IMR-90 (cell line): ENCODE measurements at regions not wholly inside any gene's neighbourhood (a gene's known extent, or its start where the extent isn't known, plus 50 kb on each side); places are given as distances from the start of the nearest gene placed in this dataset.

ENCODE experiments used
- ATAC-seq: fragments of 200-7000 bp; cut with Tn5 transposase; 2 replicates; pipeline ENCODE4 v1.9.1; 2020; ENCODE audit warnings: low read depth, mild to moderate bottlenecking, moderate library complexity
- BruUV-seq: library from RNA; stranded (reverse); fragments of 400-500 nt; replicated peaks from 2 replicates; lab custom pipeline; 2021; lab: Mats Ljungman, UMichigan
- CTCF ChIA-PET: fragments of 300-600 bp; formaldehyde crosslinking; extraction: SDS; loops from one replicate; lab custom pipeline; 2021; ENCODE audit warnings: antibody characterized with exemption; lab: Yijun Ruan, JAX
- POLR2A ChIA-PET: fragments of 300-600 bp; sonication (Branson Sonifier 250); formaldehyde crosslinking; loops from one replicate; lab custom pipeline; 2022; ENCODE audit warnings: antibody characterized with exemption; ENCODE audit not compliant: unreplicated experiment; lab: Charles Lee
- DNase-seq: peaks from one replicate; pipeline ENCODE4 v3.0.0; 2013
- H2AFZ ChIP-seq: replicated peaks from 2 replicates; pipeline ENCODE3; 2013; ENCODE audit warnings: low read length, mild to moderate bottlenecking; ENCODE audit not compliant: poor library complexity
- H2AK5ac ChIP-seq: 2 replicates; pipeline ENCODE4 v1.6.1; 2013; ENCODE audit warnings: low read depth, low read length, inconsistent platforms
- H2AK9ac ChIP-seq: replicated peaks from 2 replicates; pipeline ENCODE3; 2013; ENCODE audit warnings: mild to moderate bottlenecking, low read depth, low read length, moderate library complexity; ENCODE audit not compliant: poor library complexity
- H2BK120ac ChIP-seq: 2 replicates; pipeline ENCODE4 v1.6.1; 2013; ENCODE audit warnings: low read depth, low read length, inconsistent platforms
- H2BK15ac ChIP-seq: 3 replicates; pipeline ENCODE4 v1.6.1; 2013; ENCODE audit warnings: low read depth, low read length, inconsistent platforms
- H2BK20ac ChIP-seq: 2 replicates; pipeline ENCODE4 v1.6.1; 2013; ENCODE audit warnings: low read depth, mild to moderate bottlenecking, inconsistent platforms, low read length, moderate library complexity
- H2BK5ac ChIP-seq: 2 replicates; pipeline ENCODE4 v1.6.1; 2013; ENCODE audit warnings: mild to moderate bottlenecking, low read depth, low read length, inconsistent platforms; ENCODE audit not compliant: poor library complexity, severe bottlenecking
- H3K14ac ChIP-seq: replicated peaks from 2 replicates; pipeline ENCODE4 v1.6.1; 2013; ENCODE audit warnings: low read depth, low read length, inconsistent platforms
- H3K18ac ChIP-seq: 2 replicates; pipeline ENCODE4 v1.6.1; 2013; ENCODE audit warnings: low read depth, low read length, control low read depth
- H3K23ac ChIP-seq: 2 replicates; pipeline ENCODE4 v1.6.1; 2013; ENCODE audit warnings: low read depth, low read length, inconsistent platforms
- H3K27ac ChIP-seq: 2 replicates; pipeline ENCODE4 v1.5.1; 2013; ENCODE audit warnings: mild to moderate bottlenecking, control low read depth, low read length; ENCODE audit not compliant: insufficient read depth
- H3K27me3 ChIP-seq: 2 replicates; pipeline ENCODE4 v1.6.1; 2013; ENCODE audit warnings: low read length; ENCODE audit not compliant: control insufficient read depth, insufficient read depth
- H3K36me3 ChIP-seq: 2 replicates; pipeline ENCODE4 v1.6.1; 2013; ENCODE audit warnings: low read length, mixed read lengths; ENCODE audit not compliant: control insufficient read depth, insufficient read depth
- H3K4ac ChIP-seq: 2 replicates; pipeline ENCODE4 v1.6.1; 2013; ENCODE audit warnings: low read depth, low read length, inconsistent platforms
- H3K4me1 ChIP-seq: 2 replicates; pipeline ENCODE4 v1.6.1; 2013; ENCODE audit warnings: low read length, mixed read lengths; ENCODE audit not compliant: control insufficient read depth, insufficient read depth
- H3K4me2 ChIP-seq: 2 replicates; pipeline ENCODE4 v1.6.1; 2013; ENCODE audit warnings: low read depth, mild to moderate bottlenecking, control low read depth, low read length, moderate library complexity
- H3K4me3 ChIP-seq: 2 replicates; pipeline ENCODE4 v1.5.1; 2013; ENCODE audit warnings: low read depth, mild to moderate bottlenecking, control low read depth, low read length, moderate library complexity; ENCODE audit not compliant: insufficient read depth
- H3K56ac ChIP-seq: 2 replicates; pipeline ENCODE4 v1.6.1; 2013; ENCODE audit warnings: low read length, inconsistent platforms; ENCODE audit not compliant: insufficient read depth; ENCODE audit errors: extremely low read depth
- H3K79me1 ChIP-seq, 2 experiments: 2 replicates each; pipeline ENCODE4 v1.6.1; 2013; ENCODE audit warnings: low read length in 2 of 2, inconsistent platforms in 1 of 2, low read depth in 1 of 2
- H3K9ac ChIP-seq: 2 replicates; pipeline ENCODE4 v1.6.1; 2013; ENCODE audit warnings: low read depth, low read length, control low read depth
- H3K9me1 ChIP-seq: 2 replicates; pipeline ENCODE4 v1.6.1; 2013; ENCODE audit warnings: low read length, inconsistent platforms; ENCODE audit not compliant: insufficient read depth
- H3K9me3 ChIP-seq: 2 replicates; pipeline ENCODE4 v1.6.1; 2013; ENCODE audit warnings: low read length; ENCODE audit not compliant: control insufficient read depth, insufficient read depth
- H4K20me1 ChIP-seq: 2 replicates; pipeline ENCODE4 v1.6.1; 2013; ENCODE audit warnings: low read length, inconsistent platforms; ENCODE audit not compliant: insufficient read depth
- H4K5ac ChIP-seq: 2 replicates; pipeline ENCODE4 v1.6.1; 2013; ENCODE audit warnings: mild to moderate bottlenecking, low read depth, low read length, control low read depth
- H4K8ac ChIP-seq, 2 experiments: 2 replicates each; pipeline ENCODE4 v1.6.1; 2013; ENCODE audit warnings: low read depth in 2 of 2, low read length in 2 of 2, control low read depth in 1 of 2, inconsistent platforms in 1 of 2
- H4K91ac ChIP-seq: 2 replicates; pipeline ENCODE4 v1.6.1; 2013; ENCODE audit warnings: low read depth, low read length, inconsistent platforms; ENCODE audit not compliant: insufficient read depth
- BHLHE40 ChIP-seq: fragments of 150-350 bp; IDR thresholded peaks from 2 replicates; pipeline ENCODE4 v1.6.1; 2016; ENCODE audit warnings: mild to moderate bottlenecking, low read depth, low read length
- CHD1 ChIP-seq: IDR thresholded peaks from 2 replicates; pipeline ENCODE4 v1.6.1; 2012; ENCODE audit warnings: low read depth, low read length, improper control_type of control experiment
- MAFK ChIP-seq: IDR thresholded peaks from 2 replicates; pipeline ENCODE4 v1.6.1; 2012; ENCODE audit warnings: low read depth, low read length, improper control_type of control experiment
- MAZ ChIP-seq: IDR thresholded peaks from 2 replicates; pipeline ENCODE4 v1.6.1; 2012; ENCODE audit warnings: low read depth, mild to moderate bottlenecking, low read length, improper control_type of control experiment, moderate library complexity, borderline replicate concordance
- POLR2A ChIP-seq: IDR thresholded peaks from 2 replicates; pipeline ENCODE4 v1.6.1; 2012; ENCODE audit warnings: mild to moderate bottlenecking, low read depth, low read length
- RCOR1 ChIP-seq: IDR thresholded peaks from 2 replicates; pipeline ENCODE4 v1.6.1; 2012; ENCODE audit warnings: mild to moderate bottlenecking, low read length, improper control_type of control experiment; ENCODE audit not compliant: insufficient replicate concordance
- RFX5 ChIP-seq: IDR thresholded peaks from 2 replicates; pipeline ENCODE4 v1.8.0; 2012; ENCODE audit warnings: low read depth, mild to moderate bottlenecking, low read length, moderate library complexity
- WGBS, 2 experiments: methylation state at CpG; one replicate each; pipeline versions ENCODE4 v1.1.5 to v1.1.7; 2013; ENCODE audit warnings: missing lambda C conversion rate in 2 of 2; ENCODE audit not compliant: insufficient read length in 1 of 2; ENCODE audit errors: extremely low coverage in 2 of 2; 5-methylcytosine and 5-hydroxymethylcytosine counted together
- dilution Hi-C: fragments of 300-500 bp; cut with HindIII; formaldehyde crosslinking; loops from one replicate; pipeline ENCODE4 v1.14.3; 2018; ENCODE audit warnings: low sequenced_read_pairs; ENCODE audit not compliant: unreplicated experiment
- in situ Hi-C: fragments of 300-500 bp; cut with MboI; formaldehyde crosslinking; loops from 3 replicates; pipeline ENCODE4 v1.14.3; 2019; ENCODE audit warnings: low sequenced_read_pairs, inconsistent platforms, mixed read lengths
- intact Hi-C: fragments of 100-400 bp; cut with micrococcal nuclease; formaldehyde crosslinking; loops from 2 replicates; pipeline ENCODE4 v1.10.0; 2022
- TF ChIP-seq, protein P1 (sequence below): conservative IDR thresholded peaks from 2 replicates; pipeline ENCODE4 v1.5.1; 2012; ENCODE audit warnings: mild to moderate bottlenecking, low read depth, low read length, improper control_type of control experiment

DNA sequence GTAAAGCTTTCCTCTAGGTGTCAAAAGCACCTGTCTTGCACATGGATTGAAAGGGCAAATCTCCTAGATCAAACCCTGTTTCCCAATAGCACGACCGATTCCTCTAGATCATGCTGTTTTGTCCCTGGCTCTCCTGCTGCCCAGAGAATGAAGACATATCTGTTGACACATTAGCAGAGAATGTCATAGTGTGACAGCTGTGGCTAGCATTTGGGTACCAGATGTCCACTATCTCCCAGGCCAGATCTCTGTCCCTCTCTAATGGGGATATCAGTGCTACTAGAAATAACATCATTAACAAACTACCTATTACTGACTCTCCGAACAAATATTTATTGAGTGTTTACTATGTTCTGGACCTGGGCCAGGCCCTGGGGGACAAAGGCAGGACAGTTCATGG lies 72.4 kb upstream of the ISX start:
- H2AK9ac ChIP-seq: no peak overlapping the region
- H2AFZ ChIP-seq: no peak overlapping the region
- no peak overlapping the region for H2BK5ac ChIP-seq
- dilution Hi-C loops: no loop called here
- DNase-seq: no peak
- H4K5ac ChIP-seq: no peak overlapping the region
- H3K14ac ChIP-seq: no peak overlapping the region
- no peak overlapping the region for H3K56ac ChIP-seq
- H3K36me3 ChIP-seq: no peaks in the 10 kb centered on the region
- H3K4me3 ChIP-seq: no peak overlapping the region
- TF ChIP-seq MAFK: no peak
- TF ChIP-seq RFX5: no peak
- TF ChIP-seq CHD1: no peak
- TF ChIP-seq, protein P1, sequence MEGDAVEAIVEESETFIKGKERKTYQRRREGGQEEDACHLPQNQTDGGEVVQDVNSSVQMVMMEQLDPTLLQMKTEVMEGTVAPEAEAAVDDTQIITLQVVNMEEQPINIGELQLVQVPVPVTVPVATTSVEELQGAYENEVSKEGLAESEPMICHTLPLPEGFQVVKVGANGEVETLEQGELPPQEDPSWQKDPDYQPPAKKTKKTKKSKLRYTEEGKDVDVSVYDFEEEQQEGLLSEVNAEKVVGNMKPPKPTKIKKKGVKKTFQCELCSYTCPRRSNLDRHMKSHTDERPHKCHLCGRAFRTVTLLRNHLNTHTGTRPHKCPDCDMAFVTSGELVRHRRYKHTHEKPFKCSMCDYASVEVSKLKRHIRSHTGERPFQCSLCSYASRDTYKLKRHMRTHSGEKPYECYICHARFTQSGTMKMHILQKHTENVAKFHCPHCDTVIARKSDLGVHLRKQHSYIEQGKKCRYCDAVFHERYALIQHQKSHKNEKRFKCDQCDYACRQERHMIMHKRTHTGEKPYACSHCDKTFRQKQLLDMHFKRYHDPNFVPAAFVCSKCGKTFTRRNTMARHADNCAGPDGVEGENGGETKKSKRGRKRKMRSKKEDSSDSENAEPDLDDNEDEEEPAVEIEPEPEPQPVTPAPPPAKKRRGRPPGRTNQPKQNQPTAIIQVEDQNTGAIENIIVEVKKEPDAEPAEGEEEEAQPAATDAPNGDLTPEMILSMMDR: no peak
- TF ChIP-seq MAZ: no peak
- no peak for TF ChIP-seq BHLHE40
- no peak for TF ChIP-seq RCOR1
- no peak for TF ChIP-seq POLR2A
- intact Hi-C loops: no loop called here
- no peaks in the 10 kb centered on the region for H3K4me1 ChIP-seq
- no peak overlapping the region for H2BK15ac ChIP-seq
- no peak overlapping the region for H3K9ac ChIP-seq
- H4K8ac ChIP-seq: no peak overlapping the region
- ChIA-PET POLR2A (no interaction called here), CTCF (no interaction called here)
- H3K4ac ChIP-seq: no peak overlapping the region
- BruUV-seq: no TSS peak
- H3K27me3 ChIP-seq: no peaks in the 10 kb centered on the region
- H3K79me1 ChIP-seq: no peaks in the 10 kb centered on the region
- H3K9me3 ChIP-seq: peaks cover 22% of the 10 kb centered on the region
- no peak overlapping the region for H4K91ac ChIP-seq
- in situ Hi-C loops: no loop called here
- no peak overlapping the region for H2AK5ac ChIP-seq
- H2BK120ac ChIP-seq: no peak overlapping the region
- no peak overlapping the region for H3K23ac ChIP-seq
- H2BK20ac ChIP-seq: no peak overlapping the region
- H3K18ac ChIP-seq: no peak overlapping the region
- H4K20me1 ChIP-seq: no peaks in the 10 kb centered on the region
- ATAC-seq: no peak
- 60% methylated on average over 2 of the region's 3 CpGs; no CpG with 5 or more reads in 1 of the 2 experiments for WGBS, 2 experiments
- H3K4me2 ChIP-seq: no peak overlapping the region
- no peaks in the 10 kb centered on the region for H3K9me1 ChIP-seq
- H3K27ac ChIP-seq: no peak overlapping the region
